ENCODE measurements at regions not wholly inside any gene's neighbourhood (a gene's known extent, or its start where the extent isn't known, plus 50 kb on each side); places are given as distances from the start of the nearest gene placed in this dataset.

- Histone ChIP-seq H3K9me2 (ENCODE audit: insufficient read depth, low read length) (no peaks in the 10 kb centered on the region), H3F3A (ENCODE audit: insufficient read depth, low read length, poor library complexity, severe bottlenecking) (no peaks in the 10 kb centered on the region), H3K36me3 (ENCODE audit: insufficient read depth, low read length) (no peaks in the 10 kb centered on the region), H2AFZ (ENCODE audit: low read depth, low read length) (no peak overlapping the region), H4K20me1 (ENCODE audit: insufficient read depth) (no peaks in the 10 kb centered on the region), H3K9me3 (ENCODE audit: low read length) (no peaks in the 10 kb centered on the region), H3K27me3 (ENCODE audit: insufficient read depth, low read depth, low read length) (no peaks in the 10 kb centered on the region), H3K27ac (ENCODE audit: low read length) (no peak overlapping the region), H3K4me2 (ENCODE audit: low read length) (no peak overlapping the region), H3K9ac (ENCODE audit: low read length) (no peak overlapping the region), H3K79me2 (replicated peaks; ENCODE audit: insufficient read depth, low read length) (no peaks in the 10 kb centered on the region), H3K4me3 (ENCODE audit: low read length) (no peak overlapping the region)
- no peak for TF ChIP-seq TAF1 (IDR thresholded peaks at IDR 0.05; ENCODE audit: low read depth)
- TF ChIP-seq POLR2AphosphoS5 (IDR thresholded peaks at IDR 0.05) = no peak
- TF ChIP-seq CTCF (IDR thresholded peaks at IDR 0.05; ENCODE audit: poor library complexity, severe bottlenecking) = peak; percentile 38
- TF ChIP-seq EP300 (conservative IDR thresholded peaks at IDR 0.05; ENCODE audit: poor library complexity, severe bottlenecking) = no peak
- TF ChIP-seq MXI1 (conservative IDR thresholded peaks at IDR 0.05; ENCODE audit: poor library complexity, severe bottlenecking) = no peak
- peak; percentile 52 for TF ChIP-seq SMC3 (conservative IDR thresholded peaks at IDR 0.05; ENCODE audit: poor library complexity)
- TF ChIP-seq REST (IDR thresholded peaks at IDR 0.05; ENCODE audit: borderline replicate concordance) = no peak
- TF ChIP-seq RAD21 (conservative IDR thresholded peaks at IDR 0.05) = peak; percentile 57
- no peak for TF ChIP-seq EZH2 (IDR thresholded peaks at IDR 0.05; ENCODE audit: borderline replicate concordance, insufficient read depth, low read length, poor library complexity, severe bottlenecking)
These were observed 172.4 kb downstream of the IRX2 start for GRCh38 chr5:2579126-2579525.

- H3K4me2 ChIP-seq (ENCODE audit: low read length) = no peak overlapping the region
- TF ChIP-seq REST (IDR thresholded peaks at IDR 0.05; ENCODE audit: borderline replicate concordance) (no peak), EP300 (conservative IDR thresholded peaks at IDR 0.05; ENCODE audit: poor library complexity, severe bottlenecking) (no peak), TAF1 (IDR thresholded peaks at IDR 0.05; ENCODE audit: low read depth) (no peak), MXI1 (conservative IDR thresholded peaks at IDR 0.05; ENCODE audit: poor library complexity, severe bottlenecking) (no peak), CTCF (IDR thresholded peaks at IDR 0.05; ENCODE audit: poor library complexity, severe bottlenecking) (no peak), SMC3 (conservative IDR thresholded peaks at IDR 0.05; ENCODE audit: poor library complexity) (no peak), EZH2 (IDR thresholded peaks at IDR 0.05; ENCODE audit: borderline replicate concordance, insufficient read depth, low read length, poor library complexity, severe bottlenecking) (no peak), RAD21 (conservative IDR thresholded peaks at IDR 0.05) (no peak), POLR2AphosphoS5 (IDR thresholded peaks at IDR 0.05) (no peak)
- H3K9ac ChIP-seq (ENCODE audit: low read length) = no peak overlapping the region
- no peaks in the 10 kb centered on the region for H3F3A ChIP-seq (ENCODE audit: insufficient read depth, low read length, poor library complexity, severe bottlenecking)
- H3K9me2 ChIP-seq (ENCODE audit: insufficient read depth, low read length) = no peaks in the 10 kb centered on the region
- no peak overlapping the region for H3K27ac ChIP-seq (ENCODE audit: low read length)
- H3K9me3 ChIP-seq (ENCODE audit: low read length) = no peaks in the 10 kb centered on the region
- no peaks in the 10 kb centered on the region for H3K36me3 ChIP-seq (ENCODE audit: insufficient read depth, low read length)
- no peaks in the 10 kb centered on the region for H3K79me2 ChIP-seq (replicated peaks; ENCODE audit: insufficient read depth, low read length)
- H2AFZ ChIP-seq (ENCODE audit: low read depth, low read length) = no peak overlapping the region
- no peaks in the 10 kb centered on the region for H3K27me3 ChIP-seq (ENCODE audit: insufficient read depth, low read depth, low read length)
- no peaks in the 10 kb centered on the region for H4K20me1 ChIP-seq (ENCODE audit: insufficient read depth)
- H3K4me3 ChIP-seq (ENCODE audit: low read length) = no peak overlapping the region
These were observed 174.0 kb downstream of the IRX2 start for GRCh38 chr5:2577312-2578036.

All from neural cell (in vitro differentiated cells).